ENCODE measurements at regions not wholly inside any gene's neighbourhood (a gene's known extent, or its start where the extent isn't known, plus 50 kb on each side); places are given as distances from the start of the nearest gene placed in this dataset.
"Not testable (repeated sequence)": the region's sequence is repeated elsewhere in the genome, so short reads cannot be mapped to it uniquely, and the experiment has no call there.

DNA sequence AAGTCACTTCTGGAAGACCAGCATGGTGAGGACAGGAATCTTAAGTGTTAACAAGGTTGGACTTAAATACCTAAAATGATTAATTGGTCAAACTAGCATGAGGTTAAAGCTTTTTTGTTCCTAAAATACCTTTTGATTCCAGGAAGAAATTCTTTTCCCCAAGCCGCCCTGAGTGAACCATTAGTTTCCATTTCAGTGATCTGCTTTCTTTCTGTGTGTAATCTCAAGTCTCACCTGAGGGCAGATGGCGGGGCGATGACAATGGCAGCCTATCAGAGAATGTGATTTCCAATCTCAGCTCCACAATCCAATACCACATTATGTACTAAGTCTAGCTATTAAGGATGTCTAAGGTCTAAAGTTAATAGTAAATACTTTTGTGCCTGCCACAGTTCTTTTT lies 390.9 kb upstream of the SGCG start:
- no peak for DNase-seq

DNA sequence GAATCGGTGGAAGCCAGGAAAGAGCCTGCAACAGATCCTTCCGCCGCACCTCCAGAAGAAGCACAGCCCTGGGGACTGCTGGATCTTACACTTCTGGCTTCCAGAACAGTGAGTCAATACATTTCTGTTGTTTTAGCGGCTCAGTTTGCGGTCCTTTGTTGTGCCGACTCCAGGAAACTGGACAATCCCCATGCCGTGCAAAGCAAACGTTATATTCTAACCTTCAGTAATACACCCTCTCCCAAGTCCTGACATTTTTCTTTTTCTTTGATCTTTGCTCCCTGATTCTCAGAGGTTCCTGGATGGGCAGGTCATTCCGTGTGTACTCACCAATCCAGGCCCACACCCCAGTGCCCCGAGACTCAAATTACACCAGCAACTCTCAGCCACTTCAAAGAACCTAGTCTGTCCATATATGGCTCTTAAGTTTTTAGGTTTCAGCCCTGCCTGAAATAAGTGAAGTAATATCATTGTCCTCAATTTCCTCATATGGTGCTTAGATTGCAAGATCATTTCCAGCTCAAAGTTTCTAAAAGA lies 387.1 kb upstream of the SGCG start:
- DNase-seq, result no peak

GRCh38 chr13:22800526-22801401 lies 380.0 kb upstream of the SGCG start:
- no peak for DNase-seq

DNA sequence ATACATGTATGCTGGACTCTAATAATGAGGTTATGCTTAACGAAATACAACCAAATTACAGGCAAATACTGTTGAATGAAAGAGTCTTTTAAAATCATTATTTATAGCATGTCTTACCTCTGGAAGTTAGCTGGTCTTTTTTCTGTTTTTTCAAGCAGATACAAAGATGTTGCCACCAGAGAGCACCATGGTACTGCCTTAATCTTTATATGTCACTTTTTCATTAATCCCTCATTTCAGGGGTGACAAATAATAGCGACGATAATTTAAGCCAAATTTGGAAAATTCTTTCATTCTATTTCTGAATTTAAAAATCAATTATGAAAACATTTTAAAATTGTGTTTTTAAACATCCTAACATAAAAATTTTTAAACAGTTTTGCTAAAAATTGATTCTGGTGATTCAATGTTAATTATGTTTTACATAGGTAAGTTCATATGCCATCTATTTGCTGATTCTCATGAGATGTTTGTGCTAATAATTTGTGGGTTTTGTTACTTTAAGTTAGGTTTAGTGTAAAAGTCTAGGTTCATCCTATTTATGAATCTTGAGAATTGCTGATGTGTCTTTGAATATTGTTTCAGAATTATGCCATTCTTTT lies 379.3 kb upstream of the SGCG start:
- no peak for DNase-seq

GRCh38 chr13:22812793-22813192 lies 368.0 kb upstream of the SGCG start:
- DNase-seq, result no peak

DNA sequence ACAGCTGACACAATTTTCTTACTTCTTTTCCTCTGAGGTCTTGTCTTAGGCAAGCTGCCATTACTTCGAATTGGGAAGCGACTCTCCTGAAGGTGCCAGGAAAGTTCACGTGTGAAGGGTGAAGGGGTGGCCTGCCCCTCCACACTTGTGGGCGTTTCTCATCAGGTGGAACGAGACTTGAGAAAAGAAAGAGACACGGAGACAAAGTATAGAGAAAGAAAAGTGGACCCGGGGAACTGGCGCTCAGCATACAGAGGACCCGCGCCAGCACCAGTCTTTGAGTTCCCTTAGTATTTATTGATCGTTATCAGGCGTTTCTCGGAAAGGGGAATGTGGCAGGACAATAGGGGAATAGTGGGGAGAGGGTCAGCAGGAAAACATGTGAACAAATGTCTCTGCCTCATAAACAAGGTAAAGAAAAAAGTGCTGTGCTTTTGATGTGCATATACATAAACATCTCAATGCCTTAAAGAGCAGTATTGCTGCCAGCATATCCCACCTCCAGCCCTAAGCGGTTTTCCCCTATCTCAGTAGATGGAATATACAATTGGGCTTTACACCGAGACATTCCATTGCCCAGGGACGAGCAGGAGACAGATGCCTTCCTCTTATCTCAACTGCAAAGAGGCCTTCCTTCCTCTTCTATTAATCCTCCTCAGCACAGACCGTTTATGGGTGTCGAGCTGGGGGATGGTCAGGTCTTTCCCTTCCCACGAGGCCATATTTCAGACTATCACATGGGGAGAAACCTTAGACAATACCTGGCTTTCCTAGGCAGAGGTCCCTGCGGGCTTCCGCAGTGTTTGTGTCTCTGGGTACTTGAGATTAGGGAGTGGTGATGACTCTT lies 367.0 kb upstream of the SGCG start:
- not testable (repeated sequence) for DNase-seq

DNA sequence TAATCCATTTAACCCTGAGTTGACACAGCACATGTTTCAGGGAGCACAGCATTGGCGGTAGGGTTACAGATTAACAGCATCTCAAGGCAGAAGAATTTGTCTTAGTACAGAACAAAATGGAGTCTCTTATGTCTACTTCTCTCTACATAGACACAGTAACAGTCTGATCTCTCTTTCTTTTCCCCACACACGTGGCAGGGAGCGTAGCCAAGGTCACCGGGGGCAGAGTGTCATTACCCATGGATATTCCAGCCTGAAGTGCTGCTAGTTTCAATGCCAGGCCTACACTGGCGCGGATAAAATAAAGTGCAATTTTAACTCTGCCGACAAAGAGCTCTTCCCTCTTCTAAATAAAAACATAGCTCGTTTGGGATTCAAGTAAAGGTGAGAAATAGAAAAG lies 366.3 kb upstream of the SGCG start:
- DNase-seq, result not testable (repeated sequence)

- DNase-seq, result no peak
Measured at GRCh38 chr13:22821589-22821988, 359.2 kb upstream of the SGCG start.

GRCh38 chr13:22825186-22825585 lies 355.6 kb upstream of the SGCG start:
- DNase-seq, result no peak

DNA sequence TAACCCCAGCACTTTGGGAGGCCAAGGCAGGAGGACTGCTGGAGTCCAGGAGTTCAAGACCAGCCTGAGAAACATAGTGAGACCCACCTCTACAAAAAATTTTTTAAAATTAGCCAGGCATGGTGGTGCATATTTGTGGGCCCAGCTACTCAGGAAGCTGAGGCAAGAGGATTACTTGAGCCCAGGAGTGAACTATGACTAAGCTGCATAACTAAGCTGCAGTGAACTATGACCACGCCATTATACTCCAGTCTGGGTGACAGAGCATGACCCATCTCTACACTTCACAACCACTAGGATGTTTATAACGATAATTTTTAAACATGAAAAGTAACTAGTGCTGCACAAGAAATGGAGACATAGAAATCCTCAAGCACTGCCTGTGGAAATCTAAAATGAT lies 352.7 kb upstream of the SGCG start:
- DNase-seq, result no peak

DNA sequence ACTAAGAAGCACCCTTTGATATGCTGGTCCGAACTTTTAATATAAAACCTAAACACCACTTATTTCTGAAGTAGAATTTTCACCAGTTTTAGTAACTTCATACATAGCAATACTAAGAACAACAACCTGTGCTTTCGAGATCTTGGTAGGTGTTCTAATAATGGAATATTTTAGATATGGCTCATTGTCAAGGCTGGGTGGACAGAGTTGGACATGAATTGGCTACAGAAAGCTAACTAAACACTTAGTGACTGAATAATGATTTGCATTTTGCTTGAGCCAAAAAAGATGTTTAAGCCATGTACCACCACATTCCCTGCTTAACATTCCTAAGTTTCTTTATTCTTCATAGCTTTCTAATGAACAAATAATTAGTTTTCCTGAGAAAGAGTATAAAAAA lies 344.3 kb upstream of the SGCG start:
- DNase-seq, result no peak

DNA sequence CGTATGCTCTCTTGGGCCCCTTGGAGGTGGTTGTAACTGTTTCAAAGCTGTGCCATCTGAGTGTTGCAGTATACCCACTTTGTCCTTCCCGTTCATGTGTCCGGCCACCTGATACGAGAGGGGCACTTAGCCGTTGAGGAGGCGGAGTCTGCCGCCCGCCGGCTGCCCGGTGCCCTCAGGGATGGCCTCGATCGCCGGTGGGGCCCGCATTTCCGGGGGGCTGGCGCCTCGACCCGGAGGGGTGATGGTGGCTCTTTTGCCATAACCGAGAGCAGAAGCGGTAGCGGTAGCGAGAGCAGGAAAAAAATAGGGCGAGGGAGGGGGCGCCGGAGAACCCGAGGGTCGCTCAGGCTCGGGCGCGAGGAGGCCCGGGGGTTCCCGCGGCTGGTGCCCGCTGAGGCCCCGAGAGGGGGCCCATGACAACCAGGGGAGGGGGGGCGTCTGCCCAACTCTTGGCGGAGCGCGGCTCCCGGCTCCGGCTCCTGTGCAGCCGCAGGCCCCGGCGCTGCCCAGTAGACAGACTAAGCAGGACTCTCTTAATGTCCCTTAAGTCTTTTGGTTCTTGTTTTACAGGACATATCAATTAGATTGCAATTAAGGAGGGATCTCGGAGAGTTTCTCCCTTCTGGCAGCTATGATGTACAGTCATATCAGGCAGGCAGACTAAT lies 342.7 kb upstream of the SGCG start:
- no peak for DNase-seq

DNA sequence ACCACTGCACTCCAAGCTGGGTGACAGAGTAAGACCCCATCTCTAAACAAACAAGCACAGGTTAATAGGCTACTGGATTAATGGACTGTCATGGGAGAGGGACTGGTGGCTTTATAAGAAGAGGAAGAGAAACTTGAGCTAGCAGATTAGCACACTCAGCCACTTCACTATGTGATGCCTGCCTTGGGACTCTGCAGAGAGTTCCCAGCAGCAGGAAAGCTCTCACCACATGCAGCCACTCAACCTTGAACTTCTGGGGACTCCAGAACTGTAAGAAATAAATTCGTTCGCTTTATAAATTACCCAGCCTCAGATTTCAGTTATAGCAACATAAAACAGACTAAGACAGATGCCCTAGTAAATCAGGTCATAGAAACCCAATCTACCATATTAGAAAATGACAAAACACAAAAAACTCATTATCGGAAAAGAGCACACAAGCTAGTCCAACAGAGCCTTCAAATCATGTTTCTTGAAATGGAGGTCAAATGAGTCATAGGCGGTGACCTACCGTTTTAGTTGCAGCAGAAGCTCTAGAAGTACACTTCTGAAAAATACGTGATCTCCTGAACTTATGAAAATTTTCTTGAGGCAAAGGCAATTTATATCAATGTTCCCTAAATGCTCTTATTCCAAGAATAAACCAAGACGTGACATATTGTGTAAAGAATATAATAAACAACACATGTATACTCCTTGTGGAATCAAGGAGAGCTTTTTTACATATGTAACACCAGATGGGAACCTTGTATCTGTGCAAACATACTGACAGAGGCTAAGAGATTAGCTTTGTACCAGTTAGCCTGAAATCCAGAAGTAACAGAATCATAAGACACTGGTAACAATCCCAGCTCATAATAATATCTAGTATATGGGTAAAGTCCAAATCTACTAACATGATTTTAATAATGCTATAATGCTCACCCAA lies 340.9 kb upstream of the SGCG start:
- DNase-seq, result no peak

GRCh38 chr13:22846551-22846950 lies 334.2 kb upstream of the SGCG start:
- DNase-seq, result no peak

DNA sequence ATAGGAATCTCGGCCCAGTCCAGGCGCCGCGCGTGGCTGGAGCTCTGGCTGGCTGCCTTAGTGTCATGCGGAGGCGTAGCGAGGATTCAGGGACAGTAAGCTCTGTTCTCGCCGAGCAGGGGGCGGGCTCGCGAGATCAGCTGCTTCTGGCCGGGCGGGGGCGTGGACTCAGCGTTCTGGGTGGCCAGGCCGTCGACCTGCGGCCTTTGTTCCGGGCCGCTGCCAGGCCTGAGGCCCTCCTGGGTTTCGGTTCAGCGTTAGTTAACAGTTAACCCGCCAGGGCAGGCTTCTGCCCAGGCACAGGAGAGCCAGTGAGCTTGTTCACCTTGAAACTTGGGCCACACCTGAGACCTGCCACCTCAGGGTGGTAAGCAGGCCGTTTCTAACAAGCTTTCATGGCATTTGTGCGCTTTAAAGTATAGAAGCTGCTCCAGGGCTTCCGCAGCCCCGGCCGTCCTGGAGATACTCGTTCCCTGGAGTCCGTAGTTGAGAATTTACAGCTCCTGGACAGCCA lies 332.2 kb upstream of the SGCG start:
- DNase-seq, result no peak

DNA sequence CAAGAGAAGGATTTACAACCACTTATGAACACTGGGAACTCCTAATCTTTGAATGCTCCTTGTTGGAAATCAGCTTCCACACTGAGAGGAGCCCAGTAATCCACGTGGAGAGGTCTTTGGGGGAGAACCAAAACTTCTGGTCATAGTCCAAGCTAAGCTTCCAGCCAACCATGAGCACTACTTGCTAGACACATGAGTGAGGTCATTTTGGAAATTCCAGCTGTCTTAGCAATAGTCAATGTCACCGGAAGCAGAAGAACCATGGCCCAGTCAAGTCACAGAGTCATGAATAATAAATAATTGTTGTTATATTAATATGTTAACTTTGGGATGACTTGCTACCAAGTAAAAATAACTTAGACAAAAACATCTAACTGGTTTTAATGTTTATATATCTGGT lies 324.9 kb upstream of the SGCG start:
- no peak for DNase-seq

GRCh38 chr13:22858980-22859379 lies 321.8 kb upstream of the SGCG start:
- DNase-seq, result not testable (repeated sequence)

DNA sequence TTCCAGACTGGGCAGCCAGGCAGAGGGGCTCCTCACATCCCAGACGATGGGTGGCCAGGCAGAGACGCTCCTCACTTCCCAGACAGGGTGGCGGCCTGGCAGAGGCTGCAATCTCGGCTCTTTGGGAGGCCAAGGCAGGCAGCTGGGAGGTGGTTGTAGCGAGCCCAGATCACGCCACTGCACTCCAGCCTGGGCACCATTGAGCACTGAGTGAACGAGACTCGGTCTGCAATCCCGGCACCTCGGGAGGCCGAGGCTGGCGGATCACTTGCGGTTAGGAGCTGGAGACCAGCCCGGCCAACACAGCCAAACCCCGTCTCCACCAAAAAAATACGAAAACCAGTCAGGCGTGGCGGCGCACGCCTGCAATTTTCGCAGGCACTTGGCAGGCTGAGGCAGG lies 321.4 kb upstream of the SGCG start:
- DNase-seq, result not testable (repeated sequence)

- DNase-seq, result no peak
Measured at GRCh38 chr13:22861958-22862466, 318.8 kb upstream of the SGCG start.

GRCh38 chr13:22862478-22862877 lies 318.3 kb upstream of the SGCG start:
- DNase-seq, result no peak

- DNase-seq, result no peak
Measured at GRCh38 chr13:22866221-22866620, 314.6 kb upstream of the SGCG start.

All from 8988T (cell line).